Suprapubic skin (tissue), 4 donors: ENCODE measurements at regions not wholly inside any gene's neighbourhood (a gene's known extent, or its start where the extent isn't known, plus 50 kb on each side); places are given as distances from the start of the nearest gene placed in this dataset.

Experiments
- DNase-seq, 2 donors: peaks; one replicate each; pipeline ENCODE4 v3.0.0-alpha.2; 2019; ENCODE audit warnings: low spot score in 2 of 2
- H3K27ac ChIP-seq: fragments of 200-600 bp; sonication (generic); one replicate; pipeline ENCODE4 v1.5.1; 2019
- H3K27me3 ChIP-seq: fragments of 200-600 bp; sonication (generic); one replicate; pipeline ENCODE4 v1.5.1; 2019
- H3K36me3 ChIP-seq: fragments of 200-600 bp; sonication (generic); one replicate; pipeline ENCODE4 v1.5.1; 2019
- H3K4me1 ChIP-seq: fragments of 200-600 bp; sonication (generic); one replicate; pipeline ENCODE4 v1.5.1; 2019
- H3K4me3 ChIP-seq: fragments of 200-600 bp; sonication (generic); one replicate; pipeline ENCODE4 v1.5.1; 2019; ENCODE audit warnings: mild to moderate bottlenecking
- H3K9me3 ChIP-seq: fragments of 200-600 bp; sonication (generic); one replicate; pipeline ENCODE4 v1.5.1; 2019
- CTCF ChIP-seq, 2 donors: fragments of 200-600 bp in 1 of 2; fragments of 450-650 bp in 1 of 2; sonication (generic) in 1 of 2; IDR thresholded peaks; one replicate each; pipeline ENCODE4 v1.5.1; 2016 to 2019; ENCODE audit warnings: antibody characterized with exemption in 2 of 2, mild to moderate bottlenecking in 1 of 2, moderate library complexity in 1 of 2
- EP300 ChIP-seq: sonication (generic); formaldehyde crosslinking; IDR thresholded peaks from one replicate; pipeline ENCODE4 v1.6.1; 2017; ENCODE audit warnings: antibody characterized with exemption
- POLR2A ChIP-seq, 2 donors: fragments of 450-650 bp; IDR thresholded peaks; one replicate each; pipeline ENCODE4 v1.6.1; 2017; ENCODE audit warnings: antibody characterized with exemption in 2 of 2, mild to moderate bottlenecking in 2 of 2, moderate library complexity in 2 of 2
- POLR2AphosphoS5 ChIP-seq, 3 donors: sonication (generic); formaldehyde crosslinking; IDR thresholded peaks; one replicate each; pipeline ENCODE4 v1.6.1; 2017; ENCODE audit warnings: antibody characterized with exemption in 3 of 3
- WGBS: methylation state at CpG from one replicate; pipeline ENCODE4 v1.1.5; 2018; 5-methylcytosine and 5-hydroxymethylcytosine counted together

GRCh38 chr13:79128158-79128557 lies 277.9 kb downstream of the RBM26 start:
- WGBS = 95% methylated on average over 2 of the region's 2 CpGs
- H3K9me3 ChIP-seq = no peaks in the 10 kb centered on the region
- H3K4me3 ChIP-seq = no peak overlapping the region
- no peak for DNase-seq
- H3K4me1 ChIP-seq = no peaks in the 10 kb centered on the region
- H3K27ac ChIP-seq = no peak overlapping the region
- H3K27me3 ChIP-seq = no peaks in the 10 kb centered on the region
- TF ChIP-seq POLR2AphosphoS5 (IDR thresholded peaks at IDR 0.05) (no peak), POLR2A (IDR thresholded peaks at IDR 0.05) (no peak), EP300 (no peak), CTCF (IDR thresholded peaks at IDR 0.05) (no peak)
- H3K36me3 ChIP-seq = no peaks in the 10 kb centered on the region

GRCh38 chr13:79126706-79127105 lies 279.3 kb downstream of the RBM26 start:
- no peak overlapping the region for H3K4me3 ChIP-seq
- no peak for DNase-seq
- H3K9me3 ChIP-seq = no peaks in the 10 kb centered on the region
- no peaks in the 10 kb centered on the region for H3K36me3 ChIP-seq
- no peaks in the 10 kb centered on the region for H3K4me1 ChIP-seq
- H3K27me3 ChIP-seq = no peaks in the 10 kb centered on the region
- H3K27ac ChIP-seq = no peak overlapping the region
- TF ChIP-seq CTCF (IDR thresholded peaks at IDR 0.05) (no peak), POLR2A (IDR thresholded peaks at IDR 0.05) (no peak), POLR2AphosphoS5 (IDR thresholded peaks at IDR 0.05) (no peak), EP300 (no peak)
- WGBS = 87% methylated on average over 1 of the region's 1 CpG

GRCh38 chr13:79124183-79124582 lies 281.9 kb downstream of the RBM26 start:
- H3K9me3 ChIP-seq = no peaks in the 10 kb centered on the region
- DNase-seq = no peak
- no peak overlapping the region for H3K4me3 ChIP-seq
- H3K27me3 ChIP-seq = no peaks in the 10 kb centered on the region
- H3K36me3 ChIP-seq = no peaks in the 10 kb centered on the region
- H3K27ac ChIP-seq = no peak overlapping the region
- TF ChIP-seq POLR2AphosphoS5 (IDR thresholded peaks at IDR 0.05) (no peak), EP300 (no peak), CTCF (IDR thresholded peaks at IDR 0.05) (no peak), POLR2A (IDR thresholded peaks at IDR 0.05) (no peak)
- WGBS = 94% methylated on average over 2 of the region's 2 CpGs
- H3K4me1 ChIP-seq = no peaks in the 10 kb centered on the region

- Histone ChIP-seq H3K4me3 (no peak overlapping the region), H3K9me3 (no peaks in the 10 kb centered on the region), H3K4me1 (no peaks in the 10 kb centered on the region), H3K27me3 (no peaks in the 10 kb centered on the region), H3K36me3 (no peaks in the 10 kb centered on the region), H3K27ac (no peak overlapping the region)
- no peak for DNase-seq
- TF ChIP-seq EP300 = no peak
- no peak for TF ChIP-seq POLR2A (IDR thresholded peaks at IDR 0.05)
- no peak for TF ChIP-seq CTCF (IDR thresholded peaks at IDR 0.05)
- TF ChIP-seq POLR2AphosphoS5 (IDR thresholded peaks at IDR 0.05) = no peak
- 42% methylated on average over 4 of the region's 4 CpGs for WGBS
These were observed 284.8 kb downstream of the RBM26 start for GRCh38 chr13:79121286-79121685.

- WGBS = 91% methylated on average over 33 of the region's 34 CpGs
- Histone ChIP-seq H3K9me3 (no peaks in the 10 kb centered on the region), H3K4me1 (no peaks in the 10 kb centered on the region), H3K4me3 (no peak overlapping the region), H3K27ac (no peak overlapping the region), H3K36me3 (no peaks in the 10 kb centered on the region), H3K27me3 (no peaks in the 10 kb centered on the region)
- TF ChIP-seq POLR2A (IDR thresholded peaks at IDR 0.05) (no peak), CTCF (IDR thresholded peaks at IDR 0.05) (no peak)
- DNase-seq = no peak
These were observed 286.4 kb downstream of the RBM26 start for GRCh38 chr13:79119578-79120107.
